DOHH2 (cell line): ENCODE measurements at regions not wholly inside any gene's neighbourhood (a gene's known extent, or its start where the extent isn't known, plus 50 kb on each side); places are given as distances from the start of the nearest gene placed in this dataset.

ENCODE experiments used
- CTCF ChIP-seq: fragments of 200-600 bp; sonication (generic); IDR thresholded peaks from one replicate; pipeline ENCODE4 v1.5.1; 2014; ENCODE audit warnings: antibody characterized with exemption, mild to moderate bottlenecking, low read depth, low read length; ENCODE audit not compliant: poor library complexity, severe bottlenecking
- EZH2phosphoT487 ChIP-seq: fragments of 200-600 bp; sonication (generic); IDR thresholded peaks from 2 replicates; pipeline ENCODE4 v1.6.1; 2017; ENCODE audit warnings: borderline replicate concordance, mild to moderate bottlenecking, antibody characterized with exemption, low read length, moderate library complexity, mixed read lengths

DNA sequence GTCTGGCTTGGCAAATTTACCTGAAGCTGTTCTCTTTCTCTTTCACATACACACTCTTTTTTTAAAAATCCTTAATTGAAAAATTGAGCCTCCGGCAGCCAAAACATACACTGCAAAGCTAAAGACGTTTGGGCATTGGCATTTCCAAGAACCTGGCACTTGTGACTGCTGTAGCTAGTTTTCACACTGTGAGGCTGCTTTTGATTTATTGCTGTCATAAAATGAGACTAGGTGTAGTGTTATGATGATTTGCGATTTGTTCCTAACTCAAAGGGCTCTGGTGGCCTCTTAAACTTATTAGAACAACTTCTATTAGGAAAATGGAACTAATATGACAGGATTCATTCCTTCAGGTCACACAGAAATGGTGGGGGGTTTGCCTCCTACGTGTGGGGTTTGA lies 377.1 kb upstream of the FAR2 start:
- no peak for TF ChIP-seq EZH2phosphoT487
- no peak for TF ChIP-seq CTCF
